ENCODE measurements at regions not wholly inside any gene's neighbourhood (a gene's known extent, or its start where the extent isn't known, plus 50 kb on each side); places are given as distances from the start of the nearest gene placed in this dataset.

GRCh38 chr10:130363051-130363450, 226.9 kb downstream of the GLRX3 start:
- TF ChIP-seq GATA3 (IDR thresholded peaks at IDR 0.05; ENCODE audit: low read depth, low read length), result no peak
- no peak for TF ChIP-seq GATA2 (IDR thresholded peaks at IDR 0.05; ENCODE audit: low read depth, low read length)

Data from SH-SY5Y (cell line).